GM21529 (cell line): ENCODE measurements at regions not wholly inside any gene's neighbourhood (a gene's known extent, or its start where the extent isn't known, plus 50 kb on each side); places are given as distances from the start of the nearest gene placed in this dataset.
"Not testable (repeated sequence)": the region's sequence is repeated elsewhere in the genome, so short reads cannot be mapped to it uniquely, and the experiment has no call there.

Experiments
- ATAC-seq: cut with Tn5 transposase; IDR thresholded peaks from one replicate; pipeline ENCODE4 v1.9.1; 2021; ENCODE audit not compliant: unreplicated experiment

- ATAC-seq, result no peak
Observed at GRCh38 chr2:192498747-192499146, 304.0 kb upstream of the TMEFF2 start.

- ATAC-seq, result not testable (repeated sequence)
Observed at GRCh38 chr2:192488158-192488557, 293.4 kb upstream of the TMEFF2 start.

- ATAC-seq, result no peak
Observed at GRCh38 chr2:192487636-192488035, 292.9 kb upstream of the TMEFF2 start.

DNA sequence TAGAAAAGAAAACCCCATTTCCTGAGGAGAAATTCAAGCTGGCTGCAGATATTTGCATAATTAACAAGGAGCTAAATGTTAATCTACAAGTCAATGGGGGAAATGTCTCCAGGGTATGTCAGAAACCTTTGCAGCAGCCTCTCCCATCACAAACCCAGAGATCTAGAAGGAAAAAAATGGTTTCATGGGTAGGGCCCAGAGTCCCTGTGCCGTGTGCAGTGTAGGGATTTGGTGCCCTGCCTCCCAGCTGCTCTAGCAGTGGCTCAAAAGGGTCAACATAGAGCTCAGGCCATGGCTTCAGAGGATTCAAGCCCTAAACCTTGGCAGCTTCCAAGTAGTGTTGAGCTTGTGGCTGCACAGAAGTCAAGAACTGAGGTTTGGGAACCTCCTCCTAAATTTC is 290.2 kb upstream of the TMEFF2 start:
- no peak for ATAC-seq

DNA sequence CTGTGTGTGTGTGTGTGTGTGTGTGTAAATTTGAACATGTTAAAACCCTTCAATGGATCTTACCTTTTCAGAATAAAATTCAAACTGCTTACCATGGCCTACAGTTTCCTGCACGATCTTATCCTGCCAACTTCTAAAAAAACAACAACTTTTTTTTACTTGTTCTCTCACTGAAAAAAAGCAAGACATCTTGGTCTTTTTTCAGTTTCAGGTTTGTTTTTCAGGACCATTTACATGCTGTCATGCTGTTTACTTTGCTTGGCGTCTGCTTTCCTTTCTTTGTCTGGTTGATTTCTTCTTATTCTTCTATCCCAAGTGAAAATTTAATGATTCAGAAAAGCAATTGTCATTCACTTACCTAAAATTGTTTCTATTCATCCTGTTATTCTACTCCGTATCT is 286.3 kb upstream of the TMEFF2 start:
- no peak for ATAC-seq

- no peak for ATAC-seq
Observed at GRCh38 chr2:192473331-192473730, 278.6 kb upstream of the TMEFF2 start.

- ATAC-seq, result no peak
Observed at GRCh38 chr2:192471982-192472381, 277.2 kb upstream of the TMEFF2 start.

DNA sequence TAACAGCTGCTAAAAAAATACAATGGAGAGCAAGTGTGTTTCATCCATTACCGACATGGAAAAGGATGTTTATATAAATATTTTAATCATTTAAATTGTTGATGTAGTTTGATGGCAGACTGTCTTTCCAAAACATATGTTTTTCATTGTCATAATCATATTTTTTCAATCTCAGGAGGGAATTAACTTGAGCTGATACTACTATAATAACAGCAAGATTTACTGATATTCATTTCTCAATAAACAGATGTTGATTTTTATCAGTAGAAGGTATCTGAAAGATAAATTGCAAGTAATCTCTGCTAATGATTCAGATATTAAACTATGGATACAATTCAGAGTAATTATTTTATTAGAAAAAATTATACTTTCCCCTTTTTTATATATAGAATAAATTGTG is 274.9 kb upstream of the TMEFF2 start:
- ATAC-seq, result no peak

DNA sequence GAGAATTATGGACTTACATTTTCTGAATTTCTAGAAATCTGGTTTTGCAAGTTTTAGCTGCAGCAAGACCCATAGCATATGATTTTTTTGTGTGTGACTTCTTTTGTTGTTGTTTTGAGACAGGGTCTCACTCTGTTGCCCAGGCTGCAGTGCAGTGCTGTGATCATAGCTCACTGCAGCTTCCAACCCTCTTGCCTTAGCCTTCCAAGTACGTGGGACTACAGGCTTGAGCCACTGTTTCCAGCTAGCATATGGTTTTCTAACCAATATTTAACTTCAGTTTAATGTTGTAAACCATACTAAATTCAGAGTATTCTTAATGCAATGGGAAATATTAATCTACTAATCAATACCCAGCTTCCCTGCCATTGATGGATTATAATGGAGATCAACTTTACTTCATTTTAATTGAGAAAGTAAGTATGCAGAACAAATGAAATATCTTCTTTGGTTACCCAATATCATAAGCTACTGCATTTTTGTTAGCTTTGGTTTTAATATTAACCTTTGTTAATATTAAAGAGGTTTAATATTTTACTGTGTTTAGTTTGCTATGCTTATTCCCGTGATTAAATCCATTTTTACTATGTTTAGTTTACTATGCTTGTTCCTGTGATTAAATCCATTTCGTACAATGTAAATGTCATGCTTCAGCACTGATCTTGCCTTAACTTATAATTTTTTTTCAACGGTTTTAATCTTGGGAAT is 273.4 kb upstream of the TMEFF2 start:
- no peak for ATAC-seq

DNA sequence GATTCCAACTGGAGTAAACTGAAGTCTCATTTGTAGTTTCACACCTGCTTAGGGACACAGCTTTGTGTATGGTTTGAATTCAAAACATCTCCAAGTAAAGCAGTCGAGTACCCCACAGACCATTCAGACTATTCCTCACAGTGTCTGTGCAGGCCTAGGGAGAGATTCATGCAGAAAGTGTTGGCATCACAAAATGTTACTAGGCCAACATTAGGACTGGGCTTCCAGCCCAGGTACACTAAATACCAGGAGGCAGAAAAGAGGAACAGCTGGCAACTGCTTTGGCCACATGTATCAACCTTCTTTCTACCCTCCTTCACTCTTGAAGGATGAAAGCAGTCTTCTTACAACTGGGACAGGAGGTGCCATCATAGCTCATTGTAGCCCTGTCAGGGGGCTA is 270.4 kb upstream of the TMEFF2 start:
- ATAC-seq, result no peak

DNA sequence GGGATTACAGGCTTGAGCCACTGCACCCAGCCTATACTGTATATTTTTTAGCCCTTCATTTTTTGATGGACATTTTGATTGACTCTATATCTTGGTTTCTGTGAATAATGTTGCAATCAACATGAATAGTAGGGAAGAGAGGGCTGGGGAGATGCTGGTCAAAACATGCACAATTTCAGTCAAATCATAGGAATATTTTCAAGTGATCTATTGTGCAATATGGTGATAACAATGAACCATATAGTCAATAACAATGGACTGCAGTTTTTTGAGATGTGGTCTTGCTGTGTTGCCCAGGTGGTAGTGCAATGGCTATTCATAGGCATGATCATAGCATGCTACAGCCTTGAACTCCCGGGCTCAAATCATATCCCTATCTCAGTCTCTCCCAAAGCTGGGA is 264.7 kb upstream of the TMEFF2 start:
- ATAC-seq, result no peak

GRCh38 chr2:192448881-192449280 is 254.1 kb upstream of the TMEFF2 start:
- ATAC-seq, result no peak

DNA sequence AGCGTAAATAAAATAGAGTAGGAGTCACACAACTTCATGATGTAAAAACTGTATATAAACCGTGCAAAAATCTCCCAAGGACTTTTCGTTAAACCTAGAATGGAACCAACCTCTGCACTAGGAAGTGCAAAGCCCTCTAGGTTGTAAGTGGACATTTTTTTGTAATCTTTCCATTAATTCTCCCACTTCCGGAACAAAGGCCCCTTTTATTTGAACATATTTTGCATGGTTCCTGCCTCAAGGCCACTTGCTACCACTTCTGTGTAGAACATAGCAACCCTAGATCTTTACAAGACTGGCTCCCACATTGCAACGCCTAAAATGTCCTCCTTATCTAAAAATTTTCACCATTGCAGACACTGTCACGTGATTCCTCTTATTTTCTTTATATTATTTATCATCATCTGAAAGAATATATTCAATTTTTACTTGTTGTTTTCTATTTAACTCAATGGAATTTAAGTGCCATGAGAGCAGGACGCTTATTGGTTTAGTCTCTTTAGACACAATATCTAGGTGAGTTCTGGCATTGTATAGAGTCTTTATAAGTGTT is 249.6 kb upstream of the TMEFF2 start:
- ATAC-seq, result no peak

DNA sequence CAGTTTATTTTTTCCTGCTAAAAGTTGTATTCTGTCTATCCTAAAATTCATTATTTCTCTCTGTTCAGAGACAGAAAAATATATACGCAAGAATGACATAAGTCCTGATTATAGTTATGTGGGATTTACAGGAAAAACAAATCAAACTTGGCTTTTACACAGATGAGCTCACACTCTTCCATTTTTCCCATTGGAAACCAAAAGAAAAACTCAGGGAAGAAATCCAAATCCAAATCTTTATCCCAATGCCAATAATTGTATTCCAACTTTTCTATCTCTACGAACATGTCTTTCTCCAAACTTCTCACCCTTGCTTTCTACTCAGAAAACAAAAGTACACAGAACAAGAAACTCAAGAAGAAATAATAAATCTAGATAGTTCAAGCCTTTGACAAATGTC is 249.1 kb upstream of the TMEFF2 start:
- no peak for ATAC-seq

GRCh38 chr2:192438239-192438638 is 243.5 kb upstream of the TMEFF2 start:
- ATAC-seq, result no peak

DNA sequence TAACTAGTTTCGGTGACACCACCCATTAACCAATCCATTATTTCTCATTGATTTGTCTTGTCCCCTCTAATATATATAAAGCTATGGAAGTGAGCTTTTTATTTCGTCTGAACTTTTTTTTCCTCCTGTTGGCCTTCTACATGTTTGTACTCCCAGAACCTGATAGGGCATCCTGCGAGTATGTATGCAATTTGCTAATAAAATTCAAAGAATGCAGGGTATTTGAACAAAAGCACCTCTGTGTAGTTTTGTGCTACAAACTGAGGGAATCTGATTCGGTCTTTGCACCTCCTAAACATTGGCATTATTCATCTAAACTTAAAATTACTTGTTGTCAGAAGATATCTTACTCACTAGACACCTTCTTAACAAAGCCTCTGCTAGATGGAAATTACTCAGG is 242.9 kb upstream of the TMEFF2 start:
- no peak for ATAC-seq

GRCh38 chr2:192424243-192424642 is 229.5 kb upstream of the TMEFF2 start:
- no peak for ATAC-seq

GRCh38 chr2:192419786-192420185 is 225.1 kb upstream of the TMEFF2 start:
- no peak for ATAC-seq

DNA sequence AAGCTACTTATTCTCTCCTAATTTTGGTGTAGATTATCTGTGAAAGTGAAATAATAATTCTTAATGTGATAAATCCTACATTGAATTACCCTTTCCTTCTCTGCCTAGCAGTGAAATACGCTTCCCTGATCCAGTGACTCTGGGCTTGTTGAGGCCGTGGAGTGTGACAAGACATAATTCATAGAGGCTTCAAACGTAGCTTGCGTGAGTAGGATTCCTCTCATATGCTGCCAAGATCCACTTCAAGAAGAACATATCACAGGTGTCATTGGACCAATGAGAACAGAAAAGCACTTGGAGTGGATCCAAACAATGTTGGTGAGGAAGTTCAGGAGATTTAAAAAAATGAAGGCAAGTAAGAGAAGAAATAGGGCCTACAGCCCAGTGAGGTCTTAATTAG is 221.3 kb upstream of the TMEFF2 start:
- no peak for ATAC-seq

DNA sequence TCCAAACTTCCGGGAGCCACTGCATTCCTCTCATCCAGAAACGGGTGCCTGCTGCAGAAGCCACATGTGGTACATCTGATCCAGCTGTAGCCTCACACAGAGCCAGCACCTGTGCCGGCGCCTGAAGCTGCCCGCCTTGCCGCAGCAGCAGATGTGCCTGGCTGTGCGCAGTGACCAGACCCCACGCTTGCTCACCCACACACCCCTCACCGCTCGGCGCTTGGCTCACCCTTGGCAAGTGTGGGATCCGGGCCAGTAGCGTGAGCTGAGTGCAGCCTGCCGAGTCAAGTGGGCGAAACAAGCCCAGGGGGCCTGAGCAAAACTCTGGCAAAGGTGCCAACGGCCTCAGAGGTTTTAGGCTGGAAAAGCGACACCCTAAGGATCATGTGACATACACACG is 220.1 kb upstream of the TMEFF2 start:
- ATAC-seq, result no peak

DNA sequence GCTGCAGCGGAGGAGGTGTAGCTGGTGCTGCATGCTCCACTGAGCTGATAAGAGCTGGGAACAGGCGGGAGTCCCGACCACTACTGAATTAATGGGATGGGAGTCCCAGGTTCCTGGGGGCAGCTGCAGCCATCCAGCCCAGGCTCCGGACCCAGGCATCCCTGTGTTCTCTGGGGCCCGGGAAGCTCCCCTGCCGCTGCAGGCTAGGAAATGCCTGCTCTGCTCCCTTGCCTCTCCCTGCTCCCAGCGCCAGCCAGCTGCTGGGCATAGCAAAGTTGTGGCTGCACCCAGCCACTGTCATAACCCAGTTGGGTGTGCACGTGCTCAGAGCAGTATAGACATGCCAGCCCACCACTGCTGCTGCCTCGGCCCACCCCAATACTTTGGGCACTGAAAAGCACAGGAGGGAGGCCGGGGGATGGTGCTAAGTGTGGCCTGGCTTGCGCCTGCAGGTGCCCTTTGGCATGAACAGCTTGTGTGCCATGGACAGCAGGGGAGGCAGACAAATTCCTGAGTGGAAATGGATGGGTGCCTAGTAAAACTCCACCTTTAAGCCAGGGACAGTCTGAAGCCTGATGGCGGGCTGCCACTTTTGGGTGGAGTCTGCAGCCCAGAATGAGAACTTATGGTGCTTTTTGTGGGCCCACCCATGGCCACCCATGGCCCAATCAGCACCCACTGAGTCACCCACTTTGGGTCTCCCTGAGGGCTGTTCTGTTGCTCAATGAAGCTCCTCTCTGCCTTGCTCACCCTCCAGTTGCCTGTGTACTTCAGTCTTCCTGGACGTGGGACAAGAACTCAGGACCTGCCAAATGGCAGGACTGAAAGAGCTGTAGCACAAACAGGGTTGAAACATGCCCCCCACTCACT is 219.3 kb upstream of the TMEFF2 start:
- ATAC-seq, result no peak

GRCh38 chr2:192412866-192413265 is 218.1 kb upstream of the TMEFF2 start:
- not testable (repeated sequence) for ATAC-seq
